ENCODE measurements at regions not wholly inside any gene's neighbourhood (a gene's known extent, or its start where the extent isn't known, plus 50 kb on each side); places are given as distances from the start of the nearest gene placed in this dataset.

DNA sequence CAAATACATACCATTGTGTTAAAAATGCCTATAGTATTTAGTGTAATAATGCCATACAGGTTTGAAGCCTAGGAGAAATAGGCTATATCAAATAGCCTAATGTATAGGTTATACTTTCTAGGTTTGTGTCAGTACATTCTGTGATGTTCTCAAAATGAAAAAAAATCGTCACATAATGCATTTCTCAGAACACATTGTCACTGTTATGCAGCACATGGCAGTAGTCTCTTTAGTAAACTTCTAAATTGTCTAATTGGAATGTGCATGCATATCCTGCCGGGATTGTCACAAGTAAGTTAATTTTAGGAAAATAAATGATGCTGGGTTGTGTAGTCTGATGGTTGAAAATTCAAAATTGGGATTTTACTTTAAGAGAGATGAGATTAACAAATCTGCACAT is 920.1 kb upstream of the CNTN5 start (continued):
- TF ChIP-seq RXRA (IDR thresholded peaks at IDR 0.05), result no peak
- TF ChIP-seq NR2F2 (IDR thresholded peaks at IDR 0.05), result no peak
- TF ChIP-seq FOXA1 (IDR thresholded peaks at IDR 0.05), result no peak

DNA sequence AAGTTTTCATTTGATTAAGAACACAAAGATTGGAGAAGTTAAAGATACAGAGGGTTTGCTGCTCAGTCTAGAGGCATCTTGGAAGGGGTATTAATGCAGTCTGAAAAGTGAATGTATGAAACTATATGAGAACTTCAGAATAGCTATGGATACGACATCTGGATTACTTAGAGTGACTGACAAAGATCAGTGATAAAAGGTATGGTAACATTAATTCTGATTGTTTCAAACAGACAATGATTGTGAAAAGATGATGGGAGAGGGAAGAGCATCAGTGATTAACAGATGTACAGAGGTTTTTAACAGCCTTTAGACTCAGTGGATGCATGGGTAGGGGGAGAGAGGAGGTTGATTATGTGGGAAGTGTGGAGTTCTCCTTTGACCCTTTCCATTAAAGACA is 919.4 kb upstream of the CNTN5 start:
- H3K27me3 ChIP-seq (ENCODE audit: control insufficient read depth in 4 of 4, insufficient read depth in 4 of 4, low read length in 3 of 4), result no peaks in the 10 kb centered on the region
- no peak overlapping the region for H3K4me3 ChIP-seq (ENCODE audit: low read depth in 1 of 3, low read length in 3 of 3)
- no peaks in the 10 kb centered on the region for H3K4me1 ChIP-seq (ENCODE audit: control insufficient read depth in 4 of 4, insufficient read depth in 4 of 4, low read length in 3 of 4)
- TF ChIP-seq, protein P1, sequence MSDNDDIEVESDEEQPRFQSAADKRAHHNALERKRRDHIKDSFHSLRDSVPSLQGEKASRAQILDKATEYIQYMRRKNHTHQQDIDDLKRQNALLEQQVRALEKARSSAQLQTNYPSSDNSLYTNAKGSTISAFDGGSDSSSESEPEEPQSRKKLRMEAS (IDR thresholded peaks at IDR 0.05), result no peak
- TF ChIP-seq NR2F2 (IDR thresholded peaks at IDR 0.05), result no peak
- TF ChIP-seq RXRA (IDR thresholded peaks at IDR 0.05), result no peak
- TF ChIP-seq FOXA2 (IDR thresholded peaks at IDR 0.05), result no peak
- no peak for TF ChIP-seq JUND (IDR thresholded peaks at IDR 0.05)
- TF ChIP-seq TAF1 (conservative IDR thresholded peaks at IDR 0.05), result no peak
- no peak for TF ChIP-seq HNF4A (conservative IDR thresholded peaks at IDR 0.05)
- TF ChIP-seq GABPA (IDR thresholded peaks at IDR 0.05 in 1 of 2, conservative IDR thresholded peaks at IDR 0.05 in 1 of 2), result no peak
- DNase-seq (ENCODE audit: low spot score), result no peak
- no peaks in the 10 kb centered on the region for H3K9me3 ChIP-seq (ENCODE audit: control insufficient read depth in 4 of 4, low read length in 3 of 4)
- H3K9ac ChIP-seq (ENCODE audit: low read depth in 1 of 2, low read length in 2 of 2), result no peak overlapping the region
- H3K36me3 ChIP-seq (ENCODE audit: control insufficient read depth in 4 of 4, insufficient read depth in 3 of 4, low read depth in 1 of 4, low read length in 3 of 4), result no peaks in the 10 kb centered on the region
- 65% methylated on average over 1 of the region's 1 CpG for WGBS
- no peak overlapping the region for H3K27ac ChIP-seq (ENCODE audit: low read depth in 1 of 2, low read length in 2 of 2)

DNA sequence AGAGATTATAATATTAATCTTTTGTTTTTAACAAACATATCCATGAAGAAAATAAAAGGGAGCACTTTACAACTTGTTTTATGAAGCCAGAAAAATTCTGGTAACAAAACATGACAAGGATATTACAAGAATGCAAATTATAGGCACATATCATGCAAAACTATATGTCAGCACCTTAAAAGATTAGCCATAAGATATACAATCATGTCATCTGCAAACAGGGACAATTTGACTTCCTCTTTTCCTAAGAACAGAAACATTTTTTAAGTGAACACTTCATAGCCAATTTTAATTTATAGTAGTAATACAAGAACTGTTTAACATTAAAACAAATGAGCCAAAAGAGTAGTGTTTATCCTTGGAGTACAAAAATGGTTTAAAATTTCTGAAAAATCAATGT is 916.5 kb upstream of the CNTN5 start:
- no peak overlapping the region for H3K4me3 ChIP-seq (ENCODE audit: low read depth in 1 of 3, low read length in 3 of 3)
- H3K9me3 ChIP-seq (ENCODE audit: control insufficient read depth in 4 of 4, low read length in 3 of 4), result no peaks in the 10 kb centered on the region
- H3K36me3 ChIP-seq (ENCODE audit: control insufficient read depth in 4 of 4, insufficient read depth in 3 of 4, low read depth in 1 of 4, low read length in 3 of 4), result no peaks in the 10 kb centered on the region
- TF ChIP-seq EGR1 (IDR thresholded peaks at IDR 0.05; ENCODE audit: low read depth in 2 of 2) (no peak), RAD21 (IDR thresholded peaks at IDR 0.05) (no peak), SP1 (IDR thresholded peaks at IDR 0.05) (no peak), YY1 (IDR thresholded peaks at IDR 0.05) (no peak)
- no peaks in the 10 kb centered on the region for H3K27me3 ChIP-seq (ENCODE audit: control insufficient read depth in 4 of 4, insufficient read depth in 4 of 4, low read length in 3 of 4)
- DNase-seq (ENCODE audit: low spot score), result no peak
- H3K9ac ChIP-seq (ENCODE audit: low read depth in 1 of 2, low read length in 2 of 2), result no peak overlapping the region
- H3K4me1 ChIP-seq (ENCODE audit: control insufficient read depth in 4 of 4, insufficient read depth in 4 of 4, low read length in 3 of 4), result no peaks in the 10 kb centered on the region
- no peak overlapping the region for H3K27ac ChIP-seq (ENCODE audit: low read depth in 1 of 2, low read length in 2 of 2)

DNA sequence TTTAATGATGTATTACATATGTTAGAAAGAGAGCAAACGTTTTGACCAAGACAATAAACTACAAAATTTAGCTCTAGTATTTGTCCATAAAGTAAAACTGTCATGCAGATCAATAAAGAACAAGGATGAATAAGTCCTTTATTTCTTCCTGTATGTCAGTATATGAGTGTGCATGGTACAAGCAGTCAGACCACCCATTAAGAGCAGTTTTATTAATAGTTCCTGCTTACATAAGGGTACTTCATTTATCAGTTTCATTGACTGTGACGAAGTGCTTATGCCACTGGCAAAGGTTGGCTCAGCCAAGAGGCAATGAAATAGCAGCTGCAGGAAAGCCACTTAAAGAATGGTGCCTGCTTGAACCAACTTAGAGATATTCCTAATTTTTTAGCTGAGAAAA is 913.0 kb upstream of the CNTN5 start:
- no peak overlapping the region for H3K4me3 ChIP-seq (ENCODE audit: low read depth in 1 of 3, low read length in 3 of 3)
- H3K9ac ChIP-seq (ENCODE audit: low read depth in 1 of 2, low read length in 2 of 2), result no peak overlapping the region
- no peak overlapping the region for H3K27ac ChIP-seq (ENCODE audit: low read depth in 1 of 2, low read length in 2 of 2)
- WGBS, result 48% methylated on average over 2 of the region's 2 CpGs
- DNase-seq (ENCODE audit: low spot score), result no peak
- H3K36me3 ChIP-seq (ENCODE audit: control insufficient read depth in 4 of 4, insufficient read depth in 3 of 4, low read depth in 1 of 4, low read length in 3 of 4), result no peaks in the 10 kb centered on the region
- TF ChIP-seq, protein P2, sequence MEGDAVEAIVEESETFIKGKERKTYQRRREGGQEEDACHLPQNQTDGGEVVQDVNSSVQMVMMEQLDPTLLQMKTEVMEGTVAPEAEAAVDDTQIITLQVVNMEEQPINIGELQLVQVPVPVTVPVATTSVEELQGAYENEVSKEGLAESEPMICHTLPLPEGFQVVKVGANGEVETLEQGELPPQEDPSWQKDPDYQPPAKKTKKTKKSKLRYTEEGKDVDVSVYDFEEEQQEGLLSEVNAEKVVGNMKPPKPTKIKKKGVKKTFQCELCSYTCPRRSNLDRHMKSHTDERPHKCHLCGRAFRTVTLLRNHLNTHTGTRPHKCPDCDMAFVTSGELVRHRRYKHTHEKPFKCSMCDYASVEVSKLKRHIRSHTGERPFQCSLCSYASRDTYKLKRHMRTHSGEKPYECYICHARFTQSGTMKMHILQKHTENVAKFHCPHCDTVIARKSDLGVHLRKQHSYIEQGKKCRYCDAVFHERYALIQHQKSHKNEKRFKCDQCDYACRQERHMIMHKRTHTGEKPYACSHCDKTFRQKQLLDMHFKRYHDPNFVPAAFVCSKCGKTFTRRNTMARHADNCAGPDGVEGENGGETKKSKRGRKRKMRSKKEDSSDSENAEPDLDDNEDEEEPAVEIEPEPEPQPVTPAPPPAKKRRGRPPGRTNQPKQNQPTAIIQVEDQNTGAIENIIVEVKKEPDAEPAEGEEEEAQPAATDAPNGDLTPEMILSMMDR (IDR thresholded peaks at IDR 0.05; ENCODE audit: low read depth, low read length, missing input control), result no peak
- TF ChIP-seq HNF4A (conservative IDR thresholded peaks at IDR 0.05), result no peak
- TF ChIP-seq TAF1 (conservative IDR thresholded peaks at IDR 0.05), result no peak
- no peak for TF ChIP-seq YY1 (IDR thresholded peaks at IDR 0.05)
- TF ChIP-seq, protein P3, sequence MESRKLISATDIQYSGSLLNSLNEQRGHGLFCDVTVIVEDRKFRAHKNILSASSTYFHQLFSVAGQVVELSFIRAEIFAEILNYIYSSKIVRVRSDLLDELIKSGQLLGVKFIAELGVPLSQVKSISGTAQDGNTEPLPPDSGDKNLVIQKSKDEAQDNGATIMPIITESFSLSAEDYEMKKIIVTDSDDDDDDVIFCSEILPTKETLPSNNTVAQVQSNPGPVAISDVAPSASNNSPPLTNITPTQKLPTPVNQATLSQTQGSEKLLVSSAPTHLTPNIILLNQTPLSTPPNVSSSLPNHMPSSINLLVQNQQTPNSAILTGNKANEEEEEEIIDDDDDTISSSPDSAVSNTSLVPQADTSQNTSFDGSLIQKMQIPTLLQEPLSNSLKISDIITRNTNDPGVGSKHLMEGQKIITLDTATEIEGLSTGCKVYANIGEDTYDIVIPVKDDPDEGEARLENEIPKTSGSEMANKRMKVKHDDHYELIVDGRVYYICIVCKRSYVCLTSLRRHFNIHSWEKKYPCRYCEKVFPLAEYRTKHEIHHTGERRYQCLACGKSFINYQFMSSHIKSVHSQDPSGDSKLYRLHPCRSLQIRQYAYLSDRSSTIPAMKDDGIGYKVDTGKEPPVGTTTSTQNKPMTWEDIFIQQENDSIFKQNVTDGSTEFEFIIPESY (IDR thresholded peaks at IDR 0.05), result no peak
- TF ChIP-seq FOXA1 (IDR thresholded peaks at IDR 0.05), result no peak
- no peak for TF ChIP-seq SP1 (IDR thresholded peaks at IDR 0.05)
- no peak for TF ChIP-seq NR2F2 (IDR thresholded peaks at IDR 0.05)
- no peak for TF ChIP-seq HNF4G (IDR thresholded peaks at IDR 0.05)
- no peak for TF ChIP-seq EGR1 (IDR thresholded peaks at IDR 0.05; ENCODE audit: low read depth in 2 of 2)
- H3K4me1 ChIP-seq (ENCODE audit: control insufficient read depth in 4 of 4, insufficient read depth in 4 of 4, low read length in 3 of 4), result no peaks in the 10 kb centered on the region
- no peaks in the 10 kb centered on the region for H3K27me3 ChIP-seq (ENCODE audit: control insufficient read depth in 4 of 4, insufficient read depth in 4 of 4, low read length in 3 of 4)
- H3K9me3 ChIP-seq (ENCODE audit: control insufficient read depth in 4 of 4, low read length in 3 of 4), result no peaks in the 10 kb centered on the region
